ENCODE measurements at regions not wholly inside any gene's neighbourhood (a gene's known extent, or its start where the extent isn't known, plus 50 kb on each side); places are given as distances from the start of the nearest gene placed in this dataset.

GRCh38 chr3:131151-131888 is 65.2 kb upstream of the CHL1 start (continued):
- TF ChIP-seq ZNF280B (CRISPR knock-in tag; IDR thresholded peaks at IDR 0.05) (no peak), POLR2H (tag; IDR thresholded peaks at IDR 0.05; ENCODE audit: low read depth) (no peak)

DNA sequence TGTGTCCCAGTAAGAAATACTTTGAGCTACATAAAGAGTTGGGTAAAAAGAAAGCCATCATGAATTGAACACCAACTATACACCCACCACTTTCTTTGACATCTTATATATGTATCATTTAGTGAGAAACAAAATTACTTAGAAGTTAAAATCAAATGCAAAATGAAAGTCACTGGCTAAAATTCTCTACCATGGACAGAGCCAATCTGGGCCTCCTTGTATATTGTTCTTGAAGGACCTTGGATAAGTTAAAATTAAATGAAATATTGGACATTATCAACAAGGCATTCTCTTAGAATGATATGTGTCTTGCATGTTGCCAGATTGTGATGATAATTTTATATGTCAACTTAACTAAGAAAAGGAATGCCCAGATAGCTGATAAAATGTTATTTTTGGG is 64.2 kb upstream of the CHL1 start:
- BruUV-seq (replicated peaks), result no TSS peak
- peaks cover 3% of the 10 kb centered on the region for H3K9me3 ChIP-seq (replicated peaks; ENCODE audit: control insufficient read depth, insufficient read depth, low read depth, low read length)
- no peak overlapping the region for H3K27ac ChIP-seq (ENCODE audit: extremely low read depth, low read depth, low read length)
- no peak overlapping the region for H3K9ac ChIP-seq (ENCODE audit: insufficient read depth in 1 of 2, low read depth in 2 of 2, low read length in 2 of 2)
- POLR2A ChIA-PET, result no interaction called here
- H3K4me3 ChIP-seq, result no peak overlapping the region
- no peak for ATAC-seq
- no peaks in the 10 kb centered on the region for H3K9me1 ChIP-seq (ENCODE audit: control insufficient read depth, insufficient read depth, low read length)
- H3K79me2 ChIP-seq (ENCODE audit: control insufficient read depth, insufficient read depth, low read length), result no peaks in the 10 kb centered on the region
- H3K4me1 ChIP-seq (replicated peaks in 1 of 2; ENCODE audit: control insufficient read depth in 2 of 2, insufficient read depth in 2 of 2, low read length in 2 of 2), result no peaks in the 10 kb centered on the region
- no peak for DNase-seq (ENCODE audit: extremely low read depth in 1 of 4, low spot score in 3 of 4)
- H3K27me3 ChIP-seq (ENCODE audit: control insufficient read depth in 2 of 2, insufficient read depth in 2 of 2, low read length in 2 of 2), result no peaks in the 10 kb centered on the region
- intact Hi-C loops (cut with micrococcal nuclease) (no loop called here), in situ Hi-C loops (cut with MboI) (no loop called here)
- H4K20me1 ChIP-seq (replicated peaks; ENCODE audit: control insufficient read depth, insufficient read depth, low read length), result no peaks in the 10 kb centered on the region
- no peak overlapping the region for H2AFZ ChIP-seq (ENCODE audit: low read depth, low read length)
- CTCF ChIA-PET (ENCODE audit: low intra/inter-chr PET ratio), result no interaction called here
- FAIRE-seq, result no peak
- no peaks in the 10 kb centered on the region for H3K36me3 ChIP-seq (ENCODE audit: control insufficient read depth, insufficient read depth, low read length)
- no peak overlapping the region for H3K4me2 ChIP-seq (ENCODE audit: insufficient read depth, low read length)
- TF ChIP-seq PHF8 (IDR thresholded peaks at IDR 0.05; ENCODE audit: borderline replicate concordance, low read length) (no peak), ETV1 (tag; conservative IDR thresholded peaks at IDR 0.05; ENCODE audit: low read depth) (no peak), TSHZ1 (CRISPR knock-in tag; IDR thresholded peaks at IDR 0.05) (no peak), MCM3 (IDR thresholded peaks at IDR 0.05) (no peak), TARDBP (IDR thresholded peaks at IDR 0.05) (no peak), DMBX1 (CRISPR knock-in tag; IDR thresholded peaks at IDR 0.05; ENCODE audit: borderline replicate concordance) (no peak), KLF13 (tag; IDR thresholded peaks at IDR 0.05; ENCODE audit: borderline replicate concordance, low read depth) (no peak), ZNF764 (CRISPR knock-in tag; IDR thresholded peaks at IDR 0.05; ENCODE audit: low read depth) (no peak), ZSCAN32 (CRISPR knock-in tag; IDR thresholded peaks at IDR 0.05) (no peak)
- TF ChIP-seq, protein P1, sequence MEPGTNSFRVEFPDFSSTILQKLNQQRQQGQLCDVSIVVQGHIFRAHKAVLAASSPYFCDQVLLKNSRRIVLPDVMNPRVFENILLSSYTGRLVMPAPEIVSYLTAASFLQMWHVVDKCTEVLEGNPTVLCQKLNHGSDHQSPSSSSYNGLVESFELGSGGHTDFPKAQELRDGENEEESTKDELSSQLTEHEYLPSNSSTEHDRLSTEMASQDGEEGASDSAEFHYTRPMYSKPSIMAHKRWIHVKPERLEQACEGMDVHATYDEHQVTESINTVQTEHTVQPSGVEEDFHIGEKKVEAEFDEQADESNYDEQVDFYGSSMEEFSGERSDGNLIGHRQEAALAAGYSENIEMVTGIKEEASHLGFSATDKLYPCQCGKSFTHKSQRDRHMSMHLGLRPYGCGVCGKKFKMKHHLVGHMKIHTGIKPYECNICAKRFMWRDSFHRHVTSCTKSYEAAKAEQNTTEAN (CRISPR knock-in tag; IDR thresholded peaks at IDR 0.05), result no peak
- TF ChIP-seq, protein P2, sequence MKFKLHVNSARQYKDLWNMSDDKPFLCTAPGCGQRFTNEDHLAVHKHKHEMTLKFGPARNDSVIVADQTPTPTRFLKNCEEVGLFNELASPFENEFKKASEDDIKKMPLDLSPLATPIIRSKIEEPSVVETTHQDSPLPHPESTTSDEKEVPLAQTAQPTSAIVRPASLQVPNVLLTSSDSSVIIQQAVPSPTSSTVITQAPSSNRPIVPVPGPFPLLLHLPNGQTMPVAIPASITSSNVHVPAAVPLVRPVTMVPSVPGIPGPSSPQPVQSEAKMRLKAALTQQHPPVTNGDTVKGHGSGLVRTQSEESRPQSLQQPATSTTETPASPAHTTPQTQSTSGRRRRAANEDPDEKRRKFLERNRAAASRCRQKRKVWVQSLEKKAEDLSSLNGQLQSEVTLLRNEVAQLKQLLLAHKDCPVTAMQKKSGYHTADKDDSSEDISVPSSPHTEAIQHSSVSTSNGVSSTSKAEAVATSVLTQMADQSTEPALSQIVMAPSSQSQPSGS (CRISPR knock-in tag; IDR thresholded peaks at IDR 0.05), result no peak

All from K562 (cell line).